Embryonic facial prominence (tissue), 1 donor: ENCODE measurements at regions not wholly inside any gene's neighbourhood (a gene's known extent, or its start where the extent isn't known, plus 50 kb on each side); places are given as distances from the start of the nearest gene placed in this dataset.
"Not testable (repeated sequence)": the region's sequence is repeated elsewhere in the genome, so short reads cannot be mapped to it uniquely, and the experiment has no call there.

Experiments
- DNase-seq: peaks from one replicate; pipeline ENCODE4 v3.0.0-alpha.2; 2016; ENCODE audit errors: extremely low spot score

GRCh38 chr14:94836849-94837248 is 66.9 kb upstream of the GSC start:
- DNase-seq, result no peak

DNA sequence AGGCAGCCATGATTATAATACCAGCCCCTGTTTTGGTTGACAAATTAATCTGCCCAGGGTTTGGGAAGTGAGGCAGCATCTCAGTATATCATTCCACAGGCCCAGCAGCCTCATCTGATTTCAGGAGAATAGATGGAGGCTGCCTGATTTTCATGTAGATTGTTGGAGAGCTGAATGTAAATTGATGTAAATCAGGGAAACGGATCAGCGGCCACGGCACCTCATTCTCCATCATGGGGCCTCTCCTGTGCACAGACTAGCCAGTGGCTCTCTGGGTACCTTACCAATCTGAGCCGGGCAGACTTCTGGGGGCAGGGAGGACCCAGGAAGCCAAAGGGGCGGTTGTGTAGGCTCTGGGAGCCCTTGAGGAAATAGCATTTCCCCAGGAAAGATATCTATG is 63.7 kb upstream of the GSC start:
- DNase-seq, result no peak

- DNase-seq, result no peak
Observed at GRCh38 chr14:94831085-94831484, 61.2 kb upstream of the GSC start.

DNA sequence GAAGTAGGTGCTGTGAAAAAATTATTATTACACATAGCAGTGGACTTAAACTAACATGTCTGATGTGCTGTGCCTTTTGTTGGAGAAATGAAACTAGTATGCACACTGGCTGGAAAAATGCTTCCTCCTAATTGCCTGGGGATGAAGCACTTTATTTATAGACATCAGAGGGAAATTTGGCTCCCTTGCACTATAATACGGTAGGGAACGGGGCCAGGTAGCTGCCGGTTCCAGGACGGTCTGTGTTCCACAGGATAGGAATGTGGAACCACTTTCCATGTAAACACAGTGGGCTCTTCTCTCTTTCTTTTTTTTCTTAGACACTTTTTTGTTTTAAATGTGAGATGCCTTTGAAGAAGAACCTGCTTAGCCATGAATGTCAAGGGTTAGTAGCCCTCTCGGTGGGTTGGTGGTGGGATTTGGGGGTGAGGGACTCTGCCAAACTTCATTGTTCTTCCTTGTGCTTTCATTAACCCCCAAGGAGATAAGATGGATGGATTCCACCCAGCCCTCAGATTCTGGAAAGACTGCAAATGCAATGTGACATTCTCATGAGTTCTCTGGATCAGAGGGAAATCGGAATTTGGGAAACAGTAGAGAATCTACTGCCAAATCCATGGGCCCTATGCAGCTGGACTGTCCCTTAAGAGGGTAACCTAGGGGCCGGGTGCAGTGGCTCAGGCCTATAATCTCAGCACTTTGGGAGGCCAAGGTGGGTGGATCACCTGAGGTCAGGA is 58.0 kb upstream of the GSC start:
- peak; percentile 24 for DNase-seq

- no peak for DNase-seq
Observed at GRCh38 chr14:94826774-94827173, 56.9 kb upstream of the GSC start.

DNA sequence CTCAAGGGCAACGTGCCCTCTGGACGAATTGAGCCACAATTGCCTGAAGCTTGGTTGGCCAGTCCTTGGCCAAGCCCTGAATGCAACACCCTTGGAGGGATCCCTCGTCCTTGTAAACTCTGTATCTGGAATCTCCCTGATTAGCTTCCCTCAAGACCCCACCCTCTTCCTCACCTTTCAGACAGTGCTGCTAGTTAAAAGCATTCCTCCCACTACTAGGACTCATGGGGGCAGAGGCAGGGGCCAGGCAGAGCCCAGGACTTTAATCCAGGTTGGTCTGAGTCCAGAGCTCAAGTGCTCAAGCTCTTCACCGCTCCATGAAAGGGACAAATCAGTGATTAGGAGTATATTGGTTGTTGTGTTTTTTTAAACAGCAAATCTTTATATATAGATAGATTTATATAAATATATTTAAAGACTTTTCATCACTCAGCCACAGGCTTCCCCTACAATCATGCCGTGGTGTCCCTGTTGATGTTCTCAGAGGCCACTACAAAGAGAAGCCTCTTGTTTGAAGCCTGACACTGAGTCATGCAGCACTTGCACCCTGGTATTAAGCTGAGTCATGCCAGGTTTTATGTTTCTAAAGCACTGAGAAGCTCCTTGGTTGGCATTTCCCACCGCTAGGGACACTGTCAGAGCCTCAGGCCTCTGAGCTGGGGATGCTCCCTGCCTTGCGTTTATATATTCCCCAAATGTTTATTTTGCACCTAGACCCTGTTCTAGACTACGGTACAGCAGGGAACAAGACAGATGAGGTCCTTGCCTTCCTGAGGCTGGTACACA is 53.8 kb upstream of the GSC start:
- no peak for DNase-seq

DNA sequence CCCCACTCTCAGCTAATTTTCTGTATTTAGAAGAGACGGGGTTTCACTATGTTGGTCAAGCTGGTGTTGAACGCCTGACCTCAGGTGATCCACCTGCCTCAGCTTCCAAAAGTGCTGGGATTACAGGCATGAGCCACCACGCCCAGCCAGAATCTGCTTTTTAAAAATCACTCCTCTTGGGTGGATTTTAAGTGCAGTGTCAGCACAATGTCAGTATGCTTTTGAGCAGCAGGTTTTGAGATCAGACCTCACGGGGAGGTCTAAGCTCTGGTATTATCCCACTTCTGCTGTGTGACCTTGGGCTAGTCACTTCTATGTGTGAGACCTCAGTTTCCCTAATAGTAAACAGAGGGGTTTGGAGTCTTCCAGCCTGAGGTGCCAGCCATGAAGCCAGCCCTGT is 51.8 kb upstream of the GSC start:
- DNase-seq, result no peak

DNA sequence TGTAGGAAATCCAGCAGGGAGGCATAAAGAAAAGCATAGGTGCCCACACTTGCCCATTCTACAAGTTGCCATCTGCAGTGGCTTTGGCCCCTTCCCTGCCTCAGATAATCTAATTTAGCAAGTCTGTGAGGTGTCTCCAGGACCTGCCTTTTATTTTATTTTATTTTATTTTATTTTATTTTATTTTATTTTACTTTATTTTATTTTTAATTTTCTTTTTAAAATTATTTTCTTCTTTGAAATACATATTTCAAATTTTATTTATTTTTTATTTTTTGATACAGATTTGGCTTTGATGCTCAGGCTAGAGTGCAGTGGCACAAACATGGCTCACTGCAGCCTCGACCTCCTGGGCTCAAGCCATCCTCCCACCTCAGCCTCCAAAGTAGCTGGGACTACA is 51.0 kb upstream of the GSC start:
- not testable (repeated sequence) for DNase-seq
